Astrocyte of the cerebellum (primary cell): ENCODE measurements at regions not wholly inside any gene's neighbourhood (a gene's known extent, or its start where the extent isn't known, plus 50 kb on each side); places are given as distances from the start of the nearest gene placed in this dataset.

ENCODE experiments used
- DNase-seq: peaks from one replicate; pipeline ENCODE4 v3.0.0-alpha.2; 2011; ENCODE audit warnings: low read depth
- H3K4me3 ChIP-seq: 2 replicates; pipeline ENCODE4 v1.5.1; 2011; ENCODE audit warnings: mild to moderate bottlenecking, low read depth, low read length, moderate library complexity
- in situ Hi-C: cut with HindIII; loops from 2 replicates; pipeline ENCODE4 v1.10.0; 2017; ENCODE audit warnings: low sequenced_read_pairs
- TF ChIP-seq, protein P1 (sequence below): IDR thresholded peaks from 2 replicates; pipeline ENCODE4 v1.5.1; 2012; ENCODE audit warnings: low read length, low read depth, moderate library complexity, mild to moderate bottlenecking; ENCODE audit errors: missing control alignments

DNA sequence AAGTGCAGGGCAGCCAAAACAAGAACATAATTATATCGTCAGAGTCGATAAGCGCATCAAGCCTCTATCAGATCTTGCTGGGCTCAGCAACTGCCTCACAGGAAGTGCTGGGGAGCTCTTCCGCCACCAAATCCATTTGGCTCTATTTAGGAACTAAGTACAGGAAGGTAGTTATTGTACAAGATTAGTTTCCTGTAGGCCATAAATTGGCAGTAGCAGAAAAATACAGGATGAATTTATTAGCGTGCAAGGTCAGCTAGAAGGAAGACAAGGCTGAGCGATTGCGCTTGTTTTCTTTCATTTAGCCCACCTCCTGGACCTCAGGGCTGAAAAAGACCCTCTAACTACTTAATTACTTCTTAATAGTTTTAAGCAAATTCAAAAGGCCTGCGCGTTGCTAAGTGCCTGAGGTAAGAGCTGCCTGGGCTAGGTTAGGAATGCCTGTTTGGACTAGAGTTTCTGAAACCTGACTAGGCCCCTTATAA, 118.5 kb downstream of the IRS2 start:
- DNase-seq, result no peak
- in situ Hi-C loops, result no loop called here

DNA sequence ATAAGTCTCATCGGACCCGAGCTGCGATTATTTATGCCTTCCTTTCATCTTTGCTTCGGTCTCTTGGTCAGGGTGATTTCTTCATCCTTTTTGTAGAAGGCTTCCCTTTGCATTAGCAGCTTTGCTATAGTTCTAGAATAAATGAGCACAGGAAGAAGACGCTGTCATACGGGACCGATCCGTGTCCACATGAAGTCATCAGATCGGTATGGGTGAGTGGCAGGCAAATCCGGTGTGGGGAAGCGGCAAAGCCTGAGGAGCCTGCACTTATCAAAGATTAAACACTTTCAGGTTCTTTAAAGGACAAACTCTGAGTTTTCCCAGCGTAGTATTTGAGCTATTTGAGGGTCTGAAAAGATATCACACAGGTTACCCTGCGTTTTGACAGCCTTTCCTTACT, 119.3 kb downstream of the IRS2 start:
- no peak overlapping the region for H3K4me3 ChIP-seq
- TF ChIP-seq, protein P1, sequence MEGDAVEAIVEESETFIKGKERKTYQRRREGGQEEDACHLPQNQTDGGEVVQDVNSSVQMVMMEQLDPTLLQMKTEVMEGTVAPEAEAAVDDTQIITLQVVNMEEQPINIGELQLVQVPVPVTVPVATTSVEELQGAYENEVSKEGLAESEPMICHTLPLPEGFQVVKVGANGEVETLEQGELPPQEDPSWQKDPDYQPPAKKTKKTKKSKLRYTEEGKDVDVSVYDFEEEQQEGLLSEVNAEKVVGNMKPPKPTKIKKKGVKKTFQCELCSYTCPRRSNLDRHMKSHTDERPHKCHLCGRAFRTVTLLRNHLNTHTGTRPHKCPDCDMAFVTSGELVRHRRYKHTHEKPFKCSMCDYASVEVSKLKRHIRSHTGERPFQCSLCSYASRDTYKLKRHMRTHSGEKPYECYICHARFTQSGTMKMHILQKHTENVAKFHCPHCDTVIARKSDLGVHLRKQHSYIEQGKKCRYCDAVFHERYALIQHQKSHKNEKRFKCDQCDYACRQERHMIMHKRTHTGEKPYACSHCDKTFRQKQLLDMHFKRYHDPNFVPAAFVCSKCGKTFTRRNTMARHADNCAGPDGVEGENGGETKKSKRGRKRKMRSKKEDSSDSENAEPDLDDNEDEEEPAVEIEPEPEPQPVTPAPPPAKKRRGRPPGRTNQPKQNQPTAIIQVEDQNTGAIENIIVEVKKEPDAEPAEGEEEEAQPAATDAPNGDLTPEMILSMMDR, result no peak
- no peak for DNase-seq
- in situ Hi-C loops, result no loop called here

More for the DNA sequence above, 118.5 kb downstream of the IRS2 start:
- TF ChIP-seq, protein P1, result no peak
- no peak overlapping the region for H3K4me3 ChIP-seq

DNA sequence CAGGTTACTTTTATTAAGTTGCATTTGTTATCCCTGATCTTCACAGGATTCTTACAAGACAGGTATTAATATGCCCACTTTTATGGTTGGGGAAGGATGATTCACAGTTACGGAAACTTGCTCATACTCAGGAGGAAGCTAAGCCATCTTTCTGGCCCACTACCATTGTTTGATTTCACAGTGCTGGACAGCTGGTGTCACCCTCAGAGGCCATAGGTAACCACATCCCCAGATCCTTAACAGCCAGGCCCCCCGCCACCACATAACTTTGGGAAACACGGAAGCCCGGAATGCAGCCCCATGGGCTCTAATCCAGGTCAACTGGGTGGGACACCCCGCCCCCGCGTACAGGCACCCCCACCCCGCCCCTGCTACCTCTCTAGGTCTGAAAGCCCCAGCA, 119.7 kb downstream of the IRS2 start:
- TF ChIP-seq, protein P1, result no peak
- DNase-seq, result no peak
- in situ Hi-C loops, result no loop called here
- no peak overlapping the region for H3K4me3 ChIP-seq

DNA sequence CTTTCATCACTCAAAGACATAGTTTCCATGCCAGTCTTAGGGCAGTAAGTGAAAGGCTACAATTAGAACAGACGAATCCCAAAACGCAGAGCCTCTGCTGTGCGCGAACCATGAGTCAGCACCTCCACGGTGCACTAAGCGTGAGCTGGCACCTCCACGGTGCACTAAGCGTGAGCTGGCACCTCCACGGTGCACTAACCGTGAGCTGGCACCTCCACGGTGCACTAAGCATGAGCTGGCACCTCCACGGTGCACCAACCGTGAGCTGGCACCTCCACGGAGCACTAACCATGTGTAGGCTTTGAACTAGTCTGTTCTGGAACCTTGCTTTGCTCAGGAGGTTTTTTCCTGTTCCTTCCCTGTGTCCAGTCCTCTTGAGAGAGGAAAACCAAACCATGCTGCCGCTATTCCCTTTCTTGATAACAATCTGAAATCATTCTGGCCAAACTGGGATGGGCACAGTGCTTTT, 120.6 kb downstream of the IRS2 start:
- no peak overlapping the region for H3K4me3 ChIP-seq
- in situ Hi-C loops, result no loop called here
- TF ChIP-seq, protein P1, result no peak
- DNase-seq, result no peak

DNA sequence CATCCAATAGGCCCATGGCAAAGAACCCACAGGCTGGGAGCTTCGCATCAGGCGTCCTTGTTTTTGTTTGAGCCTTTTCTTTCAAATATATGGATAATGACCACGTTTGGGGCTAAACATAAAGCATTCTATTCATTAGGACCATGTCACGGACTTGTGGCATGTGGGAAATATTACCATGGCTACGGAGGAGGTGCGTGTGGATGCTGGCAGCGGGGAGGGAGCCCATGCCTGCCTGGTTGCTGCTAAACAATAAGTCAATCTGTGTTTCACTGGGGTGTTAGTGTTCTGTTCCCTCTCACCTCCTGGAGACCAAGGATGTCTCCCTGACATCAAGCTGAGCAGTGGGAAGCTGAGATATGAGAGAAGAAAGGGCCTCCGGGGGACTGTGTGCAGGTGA, 121.1 kb downstream of the IRS2 start:
- in situ Hi-C loops, result no loop called here
- DNase-seq, result no peak
- TF ChIP-seq, protein P1, result no peak
- no peak overlapping the region for H3K4me3 ChIP-seq

DNA sequence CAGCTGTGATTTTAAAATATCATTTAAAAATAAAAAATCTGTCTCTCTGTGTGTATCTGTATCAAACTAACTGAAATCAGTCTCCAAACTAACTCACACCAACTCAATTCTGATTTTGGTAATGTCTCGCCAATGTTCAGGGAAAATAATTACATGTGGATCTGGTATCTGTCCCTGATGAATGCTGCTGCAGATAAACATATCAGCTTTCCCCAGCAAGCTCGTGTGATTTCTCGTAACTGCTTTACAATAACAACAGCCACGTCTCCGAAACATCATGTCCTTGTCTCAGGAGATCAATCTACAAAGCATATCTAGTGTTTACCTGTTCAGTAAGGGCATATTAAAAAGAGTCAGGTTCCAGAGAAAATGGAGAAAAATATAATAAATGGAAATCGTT, 129.0 kb downstream of the IRS2 start:
- H3K4me3 ChIP-seq, result no peak overlapping the region
- TF ChIP-seq, protein P1, result no peak
- no peak for DNase-seq
- in situ Hi-C loops, result no loop called here

DNA sequence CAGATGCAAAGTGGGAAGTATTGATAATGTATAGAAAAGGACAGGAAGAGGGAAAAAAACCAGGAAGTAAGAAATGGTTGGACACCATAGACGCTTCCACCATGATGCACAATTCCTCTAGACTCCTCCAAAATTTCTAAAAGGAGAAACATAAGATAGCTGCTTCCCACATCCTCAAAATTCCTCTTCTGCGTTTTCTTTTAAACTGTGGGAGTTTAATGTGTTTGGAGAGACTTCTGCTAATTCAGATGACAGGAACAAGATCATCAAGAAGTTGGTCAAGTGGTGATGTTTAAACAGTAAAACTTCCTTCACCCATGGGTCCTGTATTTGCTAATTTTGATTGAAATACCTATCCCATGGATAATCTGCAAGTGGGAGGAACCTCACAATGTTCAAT, 130.2 kb downstream of the IRS2 start:
- TF ChIP-seq, protein P1, result no peak
- no peak for DNase-seq
- in situ Hi-C loops, result no loop called here
- H3K4me3 ChIP-seq, result no peak overlapping the region
